ENCODE measurements at regions not wholly inside any gene's neighbourhood (a gene's known extent, or its start where the extent isn't known, plus 50 kb on each side); places are given as distances from the start of the nearest gene placed in this dataset.

- H3K9ac ChIP-seq (ENCODE audit: low read length), result no peak overlapping the region
- no peaks in the 10 kb centered on the region for H3K79me2 ChIP-seq (ENCODE audit: insufficient read depth, low read length)
- no peak overlapping the region for H2AFZ ChIP-seq (ENCODE audit: low read depth, low read length, severe bottlenecking)
- no peak overlapping the region for H3K4me2 ChIP-seq (ENCODE audit: low read depth, low read length, poor library complexity, severe bottlenecking)
- TF ChIP-seq, protein P1, sequence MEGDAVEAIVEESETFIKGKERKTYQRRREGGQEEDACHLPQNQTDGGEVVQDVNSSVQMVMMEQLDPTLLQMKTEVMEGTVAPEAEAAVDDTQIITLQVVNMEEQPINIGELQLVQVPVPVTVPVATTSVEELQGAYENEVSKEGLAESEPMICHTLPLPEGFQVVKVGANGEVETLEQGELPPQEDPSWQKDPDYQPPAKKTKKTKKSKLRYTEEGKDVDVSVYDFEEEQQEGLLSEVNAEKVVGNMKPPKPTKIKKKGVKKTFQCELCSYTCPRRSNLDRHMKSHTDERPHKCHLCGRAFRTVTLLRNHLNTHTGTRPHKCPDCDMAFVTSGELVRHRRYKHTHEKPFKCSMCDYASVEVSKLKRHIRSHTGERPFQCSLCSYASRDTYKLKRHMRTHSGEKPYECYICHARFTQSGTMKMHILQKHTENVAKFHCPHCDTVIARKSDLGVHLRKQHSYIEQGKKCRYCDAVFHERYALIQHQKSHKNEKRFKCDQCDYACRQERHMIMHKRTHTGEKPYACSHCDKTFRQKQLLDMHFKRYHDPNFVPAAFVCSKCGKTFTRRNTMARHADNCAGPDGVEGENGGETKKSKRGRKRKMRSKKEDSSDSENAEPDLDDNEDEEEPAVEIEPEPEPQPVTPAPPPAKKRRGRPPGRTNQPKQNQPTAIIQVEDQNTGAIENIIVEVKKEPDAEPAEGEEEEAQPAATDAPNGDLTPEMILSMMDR (IDR thresholded peaks at IDR 0.05; ENCODE audit: insufficient read depth, low read length, poor library complexity, severe bottlenecking), result no peak
- TF ChIP-seq EZH2phosphoT487 (conservative IDR thresholded peaks at IDR 0.05; ENCODE audit: low read length), result no peak
- no peaks in the 10 kb centered on the region for H3K9me2 ChIP-seq (replicated peaks; ENCODE audit: insufficient read depth, low read length)
- H3K4me3 ChIP-seq (ENCODE audit: insufficient read depth, low read length, poor library complexity, severe bottlenecking), result no peak overlapping the region
- H3K36me3 ChIP-seq (ENCODE audit: low read length), result no peaks in the 10 kb centered on the region
- H3K27ac ChIP-seq (ENCODE audit: low read depth, low read length), result no peak overlapping the region
- H3K27me3 ChIP-seq (ENCODE audit: low read length), result no peaks in the 10 kb centered on the region
- H4K20me1 ChIP-seq (ENCODE audit: low read depth, low read length), result no peaks in the 10 kb centered on the region
- H3K9me3 ChIP-seq (ENCODE audit: insufficient read depth, low read length), result no peaks in the 10 kb centered on the region
- no peaks in the 10 kb centered on the region for H3F3A ChIP-seq (ENCODE audit: insufficient read depth)
Observed at GRCh38 chr12:128191380-128191779, 75.6 kb upstream of the TMEM132C start.

DNA sequence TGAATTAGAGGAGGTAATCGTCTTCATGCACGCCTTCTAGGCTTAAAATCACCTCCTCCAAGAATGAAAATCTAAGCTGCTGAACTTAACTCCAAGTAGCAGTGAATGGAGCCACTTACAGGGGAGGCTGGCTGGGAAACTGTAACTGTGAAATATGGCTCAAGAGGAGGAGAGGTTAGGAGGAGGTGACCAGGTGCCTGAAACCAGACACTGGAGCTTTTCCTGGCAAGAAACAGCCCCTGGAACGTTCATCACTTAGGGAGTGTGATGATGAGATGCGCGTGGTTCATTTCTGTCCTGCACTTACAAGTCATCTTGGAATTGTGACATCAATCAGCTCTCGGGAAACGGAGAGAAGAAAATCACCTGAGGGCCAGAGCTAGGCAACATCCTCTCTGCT, 62.3 kb upstream of the TMEM132C start:
- Histone ChIP-seq H2AFZ (ENCODE audit: low read depth, low read length, severe bottlenecking) (no peak overlapping the region), H3K27ac (ENCODE audit: low read depth, low read length) (no peak overlapping the region), H3K9me2 (replicated peaks; ENCODE audit: insufficient read depth, low read length) (no peaks in the 10 kb centered on the region; the same call in 1 of the 2 replicates), H3K4me2 (ENCODE audit: low read depth, low read length, poor library complexity, severe bottlenecking) (no peak overlapping the region), H3F3A (ENCODE audit: insufficient read depth) (no peaks in the 10 kb centered on the region), H3K27me3 (ENCODE audit: low read length) (no peaks in the 10 kb centered on the region), H4K20me1 (ENCODE audit: low read depth, low read length) (no peaks in the 10 kb centered on the region), H3K79me2 (ENCODE audit: insufficient read depth, low read length) (no peaks in the 10 kb centered on the region), H3K9me3 (ENCODE audit: insufficient read depth, low read length) (no peaks in the 10 kb centered on the region), H3K9ac (ENCODE audit: low read length) (no peak overlapping the region), H3K36me3 (ENCODE audit: low read length) (no peaks in the 10 kb centered on the region), H3K4me3 (ENCODE audit: insufficient read depth, low read length, poor library complexity, severe bottlenecking) (no peak overlapping the region)
- no peak for TF ChIP-seq EZH2phosphoT487 (conservative IDR thresholded peaks at IDR 0.05; ENCODE audit: low read length)
- TF ChIP-seq, protein P1 (IDR thresholded peaks at IDR 0.05; ENCODE audit: insufficient read depth, low read length, poor library complexity, severe bottlenecking), result no peak

- H3K9me2 ChIP-seq (replicated peaks; ENCODE audit: insufficient read depth, low read length), result no peaks in the 10 kb centered on the region; the same call in 1 of the 2 replicates
- TF ChIP-seq, protein P1 (IDR thresholded peaks at IDR 0.05; ENCODE audit: insufficient read depth, low read length, poor library complexity, severe bottlenecking), result no peak
- TF ChIP-seq EZH2phosphoT487 (conservative IDR thresholded peaks at IDR 0.05; ENCODE audit: low read length), result no peak
Observed at GRCh38 chr12:128205145-128205544, 61.8 kb upstream of the TMEM132C start.

More at GRCh38 chr12:128205145-128205544, 61.8 kb upstream of the TMEM132C start:
- no peaks in the 10 kb centered on the region for H3F3A ChIP-seq (ENCODE audit: insufficient read depth)
- no peak overlapping the region for H3K4me3 ChIP-seq (ENCODE audit: insufficient read depth, low read length, poor library complexity, severe bottlenecking)
- no peak overlapping the region for H3K27ac ChIP-seq (ENCODE audit: low read depth, low read length)
- H2AFZ ChIP-seq (ENCODE audit: low read depth, low read length, severe bottlenecking), result no peak overlapping the region
- H3K9me3 ChIP-seq (ENCODE audit: insufficient read depth, low read length), result no peaks in the 10 kb centered on the region
- no peaks in the 10 kb centered on the region for H3K27me3 ChIP-seq (ENCODE audit: low read length)
- no peaks in the 10 kb centered on the region for H4K20me1 ChIP-seq (ENCODE audit: low read depth, low read length)
- H3K79me2 ChIP-seq (ENCODE audit: insufficient read depth, low read length), result no peaks in the 10 kb centered on the region
- no peaks in the 10 kb centered on the region for H3K36me3 ChIP-seq (ENCODE audit: low read length)
- no peak overlapping the region for H3K4me2 ChIP-seq (ENCODE audit: low read depth, low read length, poor library complexity, severe bottlenecking)
- H3K9ac ChIP-seq (ENCODE audit: low read length), result no peak overlapping the region
